Large intestine (tissue), 3 donors: ENCODE measurements at regions not wholly inside any gene's neighbourhood (a gene's known extent, or its start where the extent isn't known, plus 50 kb on each side); places are given as distances from the start of the nearest gene placed in this dataset.
"Not testable (repeated sequence)": the region's sequence is repeated elsewhere in the genome, so short reads cannot be mapped to it uniquely, and the experiment has no call there.

Experiments
- DNase-seq, 2 donors: peaks; one replicate each; pipeline versions ENCODE4 v3.0.0 to v3.0.0-alpha.2; 2013
- H3K27ac ChIP-seq: one replicate; pipeline ENCODE4 v1.5.1; 2013; ENCODE audit warnings: low read length
- H3K27me3 ChIP-seq: 2 replicates; pipeline ENCODE4 v1.6.1; 2013; ENCODE audit warnings: low read length; ENCODE audit not compliant: control insufficient read depth, insufficient read depth
- H3K36me3 ChIP-seq: 2 replicates; pipeline ENCODE4 v1.6.1; 2013; ENCODE audit warnings: low read length; ENCODE audit not compliant: control insufficient read depth, insufficient read depth
- H3K4me1 ChIP-seq: one replicate; pipeline ENCODE4 v1.6.1; 2013; ENCODE audit warnings: low read length; ENCODE audit not compliant: control insufficient read depth, insufficient read depth
- H3K4me3 ChIP-seq: one replicate; pipeline ENCODE4 v1.5.1; 2013; ENCODE audit warnings: low read length
- H3K9me3 ChIP-seq: one replicate; pipeline ENCODE4 v1.6.1; 2013; ENCODE audit warnings: mild to moderate bottlenecking, low read depth, low read length, moderate library complexity; ENCODE audit not compliant: control insufficient read depth
- WGBS: methylation state at CpG from one replicate; pipeline ENCODE4 v1.1.5; 2013; ENCODE audit warnings: low lambda C conversion rate; ENCODE audit not compliant: insufficient coverage; 5-methylcytosine and 5-hydroxymethylcytosine counted together

GRCh38 chr17:11182430-11182829, 58.6 kb upstream of the SHISA6 start:
- no peak for DNase-seq

GRCh38 chr17:11178581-11178980, 62.4 kb upstream of the SHISA6 start:
- no peaks in the 10 kb centered on the region for H3K36me3 ChIP-seq
- DNase-seq: no peak
- no peaks in the 10 kb centered on the region for H3K4me1 ChIP-seq
- no peak overlapping the region for H3K4me3 ChIP-seq
- no peaks in the 10 kb centered on the region for H3K27me3 ChIP-seq
- no peaks in the 10 kb centered on the region for H3K9me3 ChIP-seq
- H3K27ac ChIP-seq: no peak overlapping the region
- no CpG with 5 or more reads among the region's 3 CpGs for WGBS

More at GRCh38 chr17:11182430-11182829, 58.6 kb upstream of the SHISA6 start:
- Histone ChIP-seq H3K4me1 (no peaks in the 10 kb centered on the region), H3K4me3 (no peak overlapping the region), H3K27ac (no peak overlapping the region), H3K9me3 (no peaks in the 10 kb centered on the region), H3K27me3 (no peaks in the 10 kb centered on the region), H3K36me3 (no peaks in the 10 kb centered on the region)
- no CpG with 5 or more reads among the region's 3 CpGs for WGBS

- no peaks in the 10 kb centered on the region for H3K27me3 ChIP-seq
- H3K4me3 ChIP-seq: no peak overlapping the region
- H3K36me3 ChIP-seq: no peaks in the 10 kb centered on the region
- no peaks in the 10 kb centered on the region for H3K9me3 ChIP-seq
- 17% methylated on average over 1 of the region's 1 CpG for WGBS
- DNase-seq: no peak
- no peaks in the 10 kb centered on the region for H3K4me1 ChIP-seq
- H3K27ac ChIP-seq: no peak overlapping the region
Observed at GRCh38 chr17:11177340-11177739, 63.7 kb upstream of the SHISA6 start.

GRCh38 chr17:11176549-11176948, 64.5 kb upstream of the SHISA6 start:
- Histone ChIP-seq H3K4me3 (no peak overlapping the region), H3K9me3 (no peaks in the 10 kb centered on the region), H3K27me3 (no peaks in the 10 kb centered on the region), H3K27ac (no peak overlapping the region), H3K4me1 (no peaks in the 10 kb centered on the region), H3K36me3 (no peaks in the 10 kb centered on the region)
- no peak for DNase-seq
- 95% methylated on average over 4 of the region's 7 CpGs for WGBS

GRCh38 chr17:11170881-11171280, 70.1 kb upstream of the SHISA6 start:
- H3K9me3 ChIP-seq: no peaks in the 10 kb centered on the region
- no peak overlapping the region for H3K4me3 ChIP-seq
- WGBS: no CpG with 5 or more reads among the region's 7 CpGs
- H3K27ac ChIP-seq: no peak overlapping the region
- H3K36me3 ChIP-seq: no peaks in the 10 kb centered on the region
- no peaks in the 10 kb centered on the region for H3K4me1 ChIP-seq
- no peaks in the 10 kb centered on the region for H3K27me3 ChIP-seq
- DNase-seq: no peak

- 100% methylated on average over 1 of the region's 8 CpGs for WGBS
- Histone ChIP-seq H3K36me3 (no peaks in the 10 kb centered on the region), H3K27ac (no peak overlapping the region), H3K4me3 (no peak overlapping the region), H3K9me3 (no peaks in the 10 kb centered on the region), H3K4me1 (no peaks in the 10 kb centered on the region), H3K27me3 (no peaks in the 10 kb centered on the region)
- no peak for DNase-seq
Observed at GRCh38 chr17:11151818-11152425, 89.1 kb upstream of the SHISA6 start.

- H3K4me3 ChIP-seq, H3K9me3 ChIP-seq, H3K4me1 ChIP-seq, DNase-seq, H3K27me3 ChIP-seq, H3K36me3 ChIP-seq, H3K27ac ChIP-seq: not testable (repeated sequence)
- 100% methylated on average over 3 of the region's 19 CpGs for WGBS
Observed at GRCh38 chr17:11150906-11151511, 90.0 kb upstream of the SHISA6 start.

GRCh38 chr17:11144358-11145233, 96.4 kb upstream of the SHISA6 start:
- Histone ChIP-seq H3K27me3 (no peaks in the 10 kb centered on the region), H3K27ac (no peak overlapping the region), H3K4me3 (no peak overlapping the region), H3K36me3 (no peaks in the 10 kb centered on the region), H3K9me3 (no peaks in the 10 kb centered on the region), H3K4me1 (no peaks in the 10 kb centered on the region)
- DNase-seq: peak; percentile 9 to 14
- WGBS: 56% methylated on average over 3 of the region's 7 CpGs

- no peaks in the 10 kb centered on the region for H3K4me1 ChIP-seq
- H3K36me3 ChIP-seq: no peaks in the 10 kb centered on the region
- H3K9me3 ChIP-seq: no peaks in the 10 kb centered on the region
- WGBS: no CpG with 5 or more reads among the region's 1 CpG
- H3K27ac ChIP-seq: no peak overlapping the region
- H3K4me3 ChIP-seq: no peak overlapping the region
- H3K27me3 ChIP-seq: no peaks in the 10 kb centered on the region
- DNase-seq: no peak
Observed at GRCh38 chr17:11142231-11142630, 98.8 kb upstream of the SHISA6 start.

- H3K36me3 ChIP-seq: no peaks in the 10 kb centered on the region
- no peaks in the 10 kb centered on the region for H3K4me1 ChIP-seq
- no peaks in the 10 kb centered on the region for H3K27me3 ChIP-seq
- H3K4me3 ChIP-seq: no peak overlapping the region
- no peak for DNase-seq
- no peaks in the 10 kb centered on the region for H3K9me3 ChIP-seq
- no CpG with 5 or more reads among the region's 4 CpGs for WGBS
- H3K27ac ChIP-seq: no peak overlapping the region
Observed at GRCh38 chr17:11140501-11140900, 100.5 kb upstream of the SHISA6 start.
